SK-N-SH (cell line): ENCODE measurements at regions not wholly inside any gene's neighbourhood (a gene's known extent, or its start where the extent isn't known, plus 50 kb on each side); places are given as distances from the start of the nearest gene placed in this dataset.

Source experiments
- CTCF ChIA-PET: fragments of 300-600, 350-600 bp; formaldehyde crosslinking; extraction: SDS; loops from one replicate; lab custom pipeline; 2021; lab: Yijun Ruan, JAX
- POLR2A ChIA-PET: fragments of 350-600 bp; sonication (Branson Sonifier 250); formaldehyde crosslinking; extraction: SDS; loops from one replicate; lab custom pipeline; 2020; ENCODE audit warnings: antibody characterized with exemption, inconsistent platforms; lab: Yijun Ruan, JAX
- DNase-seq: peaks from one replicate; pipeline ENCODE4 v3.0.0; 2012
- H2AFZ ChIP-seq: fragments of 200-600 bp; sonication (generic); 2 replicates; pipeline ENCODE4 v1.8.1; 2016; ENCODE audit warnings: antibody characterized with exemption, mild to moderate bottlenecking, low read depth
- H3F3A ChIP-seq: fragments of 200-600 bp; sonication (generic); replicated peaks from 2 replicates; pipeline ENCODE3; 2016; ENCODE audit warnings: antibody characterized with exemption, mild to moderate bottlenecking; ENCODE audit not compliant: insufficient read depth
- H3K27ac ChIP-seq, 2 experiments: fragments of 200-500 bp in 1 of 2; fragments of 200-600 bp in 1 of 2; sonication (Bioruptor generic) in 1 of 2; sonication (generic), shearing (Covaris generic) in 1 of 2; 2 replicates each; pipeline versions ENCODE4 v1.5.1 to v1.6.1; 2014 to 2016; ENCODE audit warnings: low read depth in 2 of 2, inconsistent platforms in 1 of 2, low read length in 1 of 2, mild to moderate bottlenecking in 1 of 2, mixed read lengths in 1 of 2
- H3K27me3 ChIP-seq: fragments of 200-600 bp; sonication (generic), shearing (Covaris generic); 2 replicates; pipeline ENCODE4 v1.6.1; 2016; ENCODE audit warnings: mixed run types; ENCODE audit not compliant: insufficient read depth
- H3K36me3 ChIP-seq, 2 experiments: fragments of 200-500 bp in 1 of 2; fragments of 200-600 bp in 1 of 2; sonication (Bioruptor generic) in 1 of 2; sonication (generic) in 1 of 2; replicated peaks in 1 of 2; 2 replicates each; pipeline versions ENCODE3 to v1.5.1; 2014 to 2016; ENCODE audit warnings: low read length in 1 of 2, mild to moderate bottlenecking in 1 of 2; ENCODE audit not compliant: insufficient read depth in 2 of 2, control insufficient read depth in 1 of 2
- H3K4me1 ChIP-seq, 2 experiments: fragments of 200-500 bp in 1 of 2; fragments of 200-600 bp in 1 of 2; sonication (Bioruptor generic) in 1 of 2; sonication (generic), shearing (Covaris generic) in 1 of 2; 2 replicates each; pipeline versions ENCODE4 v1.5.1 to v1.6.1; 2014 to 2016; ENCODE audit warnings: low read depth in 1 of 2, low read length in 1 of 2, mixed run types in 1 of 2; ENCODE audit not compliant: insufficient read depth in 2 of 2, control insufficient read depth in 1 of 2
- H3K4me2 ChIP-seq: fragments of 200-600 bp; sonication (generic), shearing (Covaris generic); 2 replicates; pipeline ENCODE4 v1.6.1; 2017; ENCODE audit warnings: mixed run types
- H3K4me3 ChIP-seq, 2 experiments: fragments of 200-500 bp in 1 of 2; fragments of 200-600 bp in 1 of 2; sonication (Bioruptor generic) in 1 of 2; sonication (generic), shearing (Covaris generic) in 1 of 2; 2 replicates each; pipeline versions ENCODE4 v1.5.1 to v1.8.1; 2014 to 2016; ENCODE audit warnings: low read depth in 2 of 2, inconsistent platforms in 1 of 2, low read length in 1 of 2, mild to moderate bottlenecking in 1 of 2, mixed read lengths in 1 of 2, moderate library complexity in 1 of 2
- H3K79me2 ChIP-seq: fragments of 200-600 bp; sonication (generic); 2 replicates; pipeline ENCODE4 v1.8.1; 2017; ENCODE audit warnings: mild to moderate bottlenecking; ENCODE audit not compliant: insufficient read depth
- H3K9ac ChIP-seq: fragments of 200-600 bp; sonication (generic); 2 replicates; pipeline ENCODE4 v1.6.1; 2017; ENCODE audit warnings: mixed run types
- H3K9me2 ChIP-seq: fragments of 200-600 bp; sonication (generic); 2 replicates; pipeline ENCODE4 v1.6.1; 2017; ENCODE audit warnings: mixed run types
- H3K9me3 ChIP-seq: fragments of 200-600 bp; sonication (generic); 2 replicates; pipeline ENCODE4 v1.6.1; 2017; ENCODE audit warnings: mixed run types, mild to moderate bottlenecking, moderate library complexity
- H4K20me1 ChIP-seq: fragments of 200-600 bp; sonication (generic); 2 replicates; pipeline ENCODE4 v1.6.1; 2017; ENCODE audit warnings: mild to moderate bottlenecking, mixed run types; ENCODE audit not compliant: insufficient read depth
- EZH2phosphoT487 ChIP-seq: fragments of 200-600 bp; sonication (generic); IDR thresholded peaks from 2 replicates; pipeline ENCODE4 v1.6.1; 2017; ENCODE audit warnings: low read depth, mixed run types, mild to moderate bottlenecking, antibody characterized with exemption, moderate library complexity, borderline replicate concordance
- FOSL2 ChIP-seq: IDR thresholded peaks from 2 replicates; pipeline ENCODE4 v1.4.0; 2012; ENCODE audit warnings: low read depth, mild to moderate bottlenecking, moderate library complexity, borderline replicate concordance
- GABPA ChIP-seq: IDR thresholded peaks from 2 replicates; pipeline ENCODE4 v1.4.0; 2012; ENCODE audit warnings: low read depth, mild to moderate bottlenecking
- GATA2 ChIP-seq: sonication (generic); formaldehyde crosslinking; IDR thresholded peaks from 2 replicates; pipeline ENCODE4 v1.5.0; 2020; ENCODE audit warnings: mild to moderate bottlenecking, missing genetic modification reagents
- IRF3 ChIP-seq: fragments of 150-350 bp; IDR thresholded peaks from 2 replicates; pipeline ENCODE4 v1.6.1; 2016; ENCODE audit warnings: mild to moderate bottlenecking, low read depth, low read length
- JUND ChIP-seq: IDR thresholded peaks from 2 replicates; pipeline ENCODE4 v1.4.0; 2012
- MAX ChIP-seq: IDR thresholded peaks from 2 replicates; pipeline ENCODE4 v1.4.0; 2012; ENCODE audit warnings: low read depth
- MEF2A ChIP-seq: IDR thresholded peaks from 2 replicates; pipeline ENCODE4 v1.4.0; 2012; ENCODE audit warnings: low read depth, borderline replicate concordance
- MXI1 ChIP-seq: IDR thresholded peaks from 2 replicates; pipeline ENCODE4 v1.6.1; 2012; ENCODE audit warnings: mild to moderate bottlenecking, low read depth, low read length, improper control_type of control experiment
- NFIC ChIP-seq: IDR thresholded peaks from 2 replicates; pipeline ENCODE4 v1.4.0; 2012; ENCODE audit warnings: borderline replicate concordance
- NRF1 ChIP-seq: IDR thresholded peaks from 2 replicates; pipeline ENCODE4 v1.6.1; 2012; ENCODE audit warnings: low read depth, mild to moderate bottlenecking, low read length
- PBX3 ChIP-seq: IDR thresholded peaks from 2 replicates; pipeline ENCODE4; 2012
- POLR2AphosphoS5 ChIP-seq: IDR thresholded peaks from 2 replicates; pipeline ENCODE4 v1.6.1; 2012; ENCODE audit warnings: low read depth, low read length
- RAD21 ChIP-seq: IDR thresholded peaks from 2 replicates; pipeline ENCODE4 v1.6.1; 2012; ENCODE audit warnings: mild to moderate bottlenecking, low read length
- RCOR1 ChIP-seq: fragments of 150-350 bp; IDR thresholded peaks from 2 replicates; pipeline ENCODE4 v1.6.1; 2017; ENCODE audit warnings: antibody characterized with exemption, low read length
- RFX5 ChIP-seq: IDR thresholded peaks from 2 replicates; pipeline ENCODE4 v1.6.1; 2012; ENCODE audit warnings: mild to moderate bottlenecking, improper control_type of control experiment, low read length
- RXRA ChIP-seq: IDR thresholded peaks from 2 replicates; pipeline ENCODE4 v1.4.0; 2012; ENCODE audit warnings: low read depth, mild to moderate bottlenecking, borderline replicate concordance
- SIN3A ChIP-seq: IDR thresholded peaks from 2 replicates; pipeline ENCODE4 v1.6.1; 2012; ENCODE audit warnings: low read depth, mild to moderate bottlenecking, low read length, moderate library complexity, borderline replicate concordance
- USF1 ChIP-seq: IDR thresholded peaks from 2 replicates; pipeline ENCODE4 v1.4.0; 2012; ENCODE audit warnings: low read depth, borderline replicate concordance
- WGBS: methylation state at CpG from one replicate; pipeline ENCODE4 v1.1.6; 2017; ENCODE audit warnings: low lambda C conversion rate; 5-methylcytosine and 5-hydroxymethylcytosine counted together
- TF ChIP-seq, protein P1 (sequence below): IDR thresholded peaks from 2 replicates; pipeline ENCODE4 v1.6.1; 2012; ENCODE audit warnings: mild to moderate bottlenecking, low read depth, low read length, moderate library complexity
- TF ChIP-seq, protein P2 (sequence below): IDR thresholded peaks from 2 replicates; pipeline ENCODE4 v1.4.0; 2012; ENCODE audit warnings: low read depth, borderline replicate concordance

DNA sequence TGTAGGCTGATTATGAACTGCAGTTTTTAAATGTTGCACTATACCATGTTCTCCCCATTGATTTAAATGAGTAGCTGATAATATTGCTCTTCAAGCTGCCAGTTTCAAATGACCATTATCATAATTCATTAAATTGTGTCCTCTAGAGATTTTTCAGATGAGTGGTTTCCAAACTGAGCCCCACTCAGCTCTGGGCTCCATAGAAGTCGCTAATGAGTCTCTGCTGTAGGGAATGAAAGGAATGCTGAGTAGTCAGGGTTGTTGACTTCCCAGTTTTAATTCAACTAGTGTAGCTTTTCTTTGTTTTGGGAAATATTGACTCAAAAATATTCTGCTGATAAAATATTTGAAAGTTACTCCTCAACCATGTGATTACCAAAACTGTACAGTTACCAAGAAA, 1081.1 kb downstream of the ARAP2 start (continued):
- TF ChIP-seq USF1 = no peak
- no peak for TF ChIP-seq MAX
- TF ChIP-seq PBX3 = no peak
- TF ChIP-seq, all 33 proteins: peak for 0

GRCh38 chr4:35164063-35164462, 1080.3 kb downstream of the ARAP2 start:
- DNase-seq = no peak
- Histone ChIP-seq H3K4me3 (no peak overlapping the region), H3F3A (no peaks in the 10 kb centered on the region), H2AFZ (no peak overlapping the region), H3K79me2 (no peaks in the 10 kb centered on the region), H3K9ac (no peak overlapping the region), H4K20me1 (no peaks in the 10 kb centered on the region), H3K27me3 (no peaks in the 10 kb centered on the region), H3K9me2 (no peaks in the 10 kb centered on the region), H3K4me1 (no peaks in the 10 kb centered on the region), H3K9me3 (no peaks in the 10 kb centered on the region), H3K36me3 (no peaks in the 10 kb centered on the region), H3K27ac (no peak overlapping the region), H3K4me2 (no peak overlapping the region)
- POLR2A ChIA-PET = no interaction called here
- WGBS = 9% methylated on average over 1 of the region's 1 CpG
- TF ChIP-seq JUND = no peak
- TF ChIP-seq POLR2AphosphoS5 = no peak
- no peak for TF ChIP-seq MEF2A
- no peak for TF ChIP-seq IRF3
- TF ChIP-seq SIN3A = no peak
- no peak for TF ChIP-seq MAX
- TF ChIP-seq, protein P1, sequence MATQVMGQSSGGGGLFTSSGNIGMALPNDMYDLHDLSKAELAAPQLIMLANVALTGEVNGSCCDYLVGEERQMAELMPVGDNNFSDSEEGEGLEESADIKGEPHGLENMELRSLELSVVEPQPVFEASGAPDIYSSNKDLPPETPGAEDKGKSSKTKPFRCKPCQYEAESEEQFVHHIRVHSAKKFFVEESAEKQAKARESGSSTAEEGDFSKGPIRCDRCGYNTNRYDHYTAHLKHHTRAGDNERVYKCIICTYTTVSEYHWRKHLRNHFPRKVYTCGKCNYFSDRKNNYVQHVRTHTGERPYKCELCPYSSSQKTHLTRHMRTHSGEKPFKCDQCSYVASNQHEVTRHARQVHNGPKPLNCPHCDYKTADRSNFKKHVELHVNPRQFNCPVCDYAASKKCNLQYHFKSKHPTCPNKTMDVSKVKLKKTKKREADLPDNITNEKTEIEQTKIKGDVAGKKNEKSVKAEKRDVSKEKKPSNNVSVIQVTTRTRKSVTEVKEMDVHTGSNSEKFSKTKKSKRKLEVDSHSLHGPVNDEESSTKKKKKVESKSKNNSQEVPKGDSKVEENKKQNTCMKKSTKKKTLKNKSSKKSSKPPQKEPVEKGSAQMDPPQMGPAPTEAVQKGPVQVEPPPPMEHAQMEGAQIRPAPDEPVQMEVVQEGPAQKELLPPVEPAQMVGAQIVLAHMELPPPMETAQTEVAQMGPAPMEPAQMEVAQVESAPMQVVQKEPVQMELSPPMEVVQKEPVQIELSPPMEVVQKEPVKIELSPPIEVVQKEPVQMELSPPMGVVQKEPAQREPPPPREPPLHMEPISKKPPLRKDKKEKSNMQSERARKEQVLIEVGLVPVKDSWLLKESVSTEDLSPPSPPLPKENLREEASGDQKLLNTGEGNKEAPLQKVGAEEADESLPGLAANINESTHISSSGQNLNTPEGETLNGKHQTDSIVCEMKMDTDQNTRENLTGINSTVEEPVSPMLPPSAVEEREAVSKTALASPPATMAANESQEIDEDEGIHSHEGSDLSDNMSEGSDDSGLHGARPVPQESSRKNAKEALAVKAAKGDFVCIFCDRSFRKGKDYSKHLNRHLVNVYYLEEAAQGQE = no peak
- no peak for TF ChIP-seq GATA2 (CRISPR knock-in tag)
- no peak for TF ChIP-seq GABPA
- TF ChIP-seq RXRA = no peak
- TF ChIP-seq NRF1 = no peak
- no peak for TF ChIP-seq FOSL2
- no peak for TF ChIP-seq RFX5
- TF ChIP-seq RCOR1 = no peak
- TF ChIP-seq PBX3 = no peak
- no peak for TF ChIP-seq MXI1
- no peak for TF ChIP-seq NFIC
- TF ChIP-seq RAD21 = no peak
- no peak for TF ChIP-seq EZH2phosphoT487
- TF ChIP-seq, protein P2, sequence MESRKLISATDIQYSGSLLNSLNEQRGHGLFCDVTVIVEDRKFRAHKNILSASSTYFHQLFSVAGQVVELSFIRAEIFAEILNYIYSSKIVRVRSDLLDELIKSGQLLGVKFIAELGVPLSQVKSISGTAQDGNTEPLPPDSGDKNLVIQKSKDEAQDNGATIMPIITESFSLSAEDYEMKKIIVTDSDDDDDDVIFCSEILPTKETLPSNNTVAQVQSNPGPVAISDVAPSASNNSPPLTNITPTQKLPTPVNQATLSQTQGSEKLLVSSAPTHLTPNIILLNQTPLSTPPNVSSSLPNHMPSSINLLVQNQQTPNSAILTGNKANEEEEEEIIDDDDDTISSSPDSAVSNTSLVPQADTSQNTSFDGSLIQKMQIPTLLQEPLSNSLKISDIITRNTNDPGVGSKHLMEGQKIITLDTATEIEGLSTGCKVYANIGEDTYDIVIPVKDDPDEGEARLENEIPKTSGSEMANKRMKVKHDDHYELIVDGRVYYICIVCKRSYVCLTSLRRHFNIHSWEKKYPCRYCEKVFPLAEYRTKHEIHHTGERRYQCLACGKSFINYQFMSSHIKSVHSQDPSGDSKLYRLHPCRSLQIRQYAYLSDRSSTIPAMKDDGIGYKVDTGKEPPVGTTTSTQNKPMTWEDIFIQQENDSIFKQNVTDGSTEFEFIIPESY = no peak
- CTCF ChIA-PET = interaction anchor here (1.5 kb wide), 1 partner anchor 9 kb away, joined by 3 read pairs; no protein-coding TSS in a partner anchor
